ENCODE measurements at regions not wholly inside any gene's neighbourhood (a gene's known extent, or its start where the extent isn't known, plus 50 kb on each side); places are given as distances from the start of the nearest gene placed in this dataset.

GRCh38 chr7:131014906-131015656, 281.1 kb upstream of the KLF14 start:
- TF ChIP-seq EZH2 (optimal IDR thresholded peaks at IDR 0.05; ENCODE audit: low read depth, low read length) = no peak
- TF ChIP-seq EZH2phosphoT487 (IDR thresholded peaks at IDR 0.05; ENCODE audit: low read length) = no peak
